Neuronal stem cell (in vitro differentiated cells): ENCODE measurements at regions not wholly inside any gene's neighbourhood (a gene's known extent, or its start where the extent isn't known, plus 50 kb on each side); places are given as distances from the start of the nearest gene placed in this dataset.

Source experiments
- DNase-seq: peaks from one replicate; pipeline ENCODE4 v3.0.0-alpha.2; 2013; ENCODE audit warnings: low spot score
- H2AFZ ChIP-seq: one replicate; pipeline ENCODE4 v1.6.1; 2013; ENCODE audit warnings: mild to moderate bottlenecking, low read length, inconsistent platforms
- H2AK5ac ChIP-seq: 2 replicates; pipeline ENCODE4 v1.6.1; 2013; ENCODE audit warnings: low read depth, mild to moderate bottlenecking, inconsistent platforms, low read length, moderate library complexity, mixed read lengths
- H2BK120ac ChIP-seq: 2 replicates; pipeline ENCODE4 v1.6.1; 2013; ENCODE audit warnings: low read depth, mild to moderate bottlenecking, inconsistent platforms, low read length, moderate library complexity, mixed read lengths
- H2BK12ac ChIP-seq: one replicate; pipeline ENCODE4 v1.6.1; 2013; ENCODE audit warnings: low read length, inconsistent platforms
- H2BK15ac ChIP-seq: 2 replicates; pipeline ENCODE4 v1.6.1; 2013; ENCODE audit warnings: mild to moderate bottlenecking, low read length, inconsistent platforms, mixed read lengths
- H2BK5ac ChIP-seq: one replicate; pipeline ENCODE4 v1.6.1; 2013; ENCODE audit warnings: inconsistent platforms, mild to moderate bottlenecking, low read length, moderate library complexity
- H3K14ac ChIP-seq: one replicate; pipeline ENCODE4 v1.6.1; 2013; ENCODE audit warnings: low read length, inconsistent platforms
- H3K18ac ChIP-seq: 2 replicates; pipeline ENCODE4 v1.6.1; 2013; ENCODE audit warnings: low read length, inconsistent platforms
- H3K23ac ChIP-seq: 2 replicates; pipeline ENCODE4 v1.6.1; 2013; ENCODE audit warnings: low read depth, mild to moderate bottlenecking, mixed read lengths, low read length, inconsistent platforms; ENCODE audit not compliant: poor library complexity
- H3K27ac ChIP-seq: replicated peaks from 3 replicates; pipeline ENCODE4 v1.5.1; 2013; ENCODE audit warnings: low read length, inconsistent platforms
- H3K27me3 ChIP-seq, 3 experiments: 2 replicates each; pipeline ENCODE4 v1.6.1; 2013; ENCODE audit warnings: low read length in 3 of 3, mild to moderate bottlenecking in 2 of 3, inconsistent platforms in 1 of 3, low read depth in 1 of 3, mixed read lengths in 1 of 3, moderate library complexity in 1 of 3; ENCODE audit not compliant: control insufficient read depth in 3 of 3, insufficient read depth in 3 of 3
- H3K36me3 ChIP-seq, 2 donors: replicated peaks in 1 of 2; 2 replicates each; pipeline ENCODE4 v1.6.1; 2013; ENCODE audit warnings: low read length in 2 of 2; ENCODE audit not compliant: control insufficient read depth in 2 of 2, insufficient read depth in 2 of 2
- H3K4ac ChIP-seq: 2 replicates; pipeline ENCODE4 v1.6.1; 2013; ENCODE audit warnings: inconsistent platforms, mild to moderate bottlenecking, low read length, moderate library complexity
- H3K4me1 ChIP-seq, 2 donors: 1 replicate in 1 of 2; 2 replicates in 1 of 2; pipeline ENCODE4 v1.6.1; 2013; ENCODE audit warnings: low read length in 2 of 2, low read depth in 1 of 2; ENCODE audit not compliant: control insufficient read depth in 2 of 2, insufficient read depth in 1 of 2
- H3K4me2 ChIP-seq: one replicate; pipeline ENCODE4 v1.6.1; 2013; ENCODE audit warnings: mild to moderate bottlenecking, low read length, inconsistent platforms; ENCODE audit not compliant: insufficient read depth, poor library complexity, severe bottlenecking
- H3K4me3 ChIP-seq, 2 donors: 2 replicates each; pipeline ENCODE4 v1.5.1; 2013; ENCODE audit warnings: low read length in 2 of 2, mild to moderate bottlenecking in 2 of 2, inconsistent platforms in 1 of 2, moderate library complexity in 1 of 2
- H3K79me1 ChIP-seq: one replicate; pipeline ENCODE4 v1.6.1; 2013; ENCODE audit warnings: low read depth, mild to moderate bottlenecking, inconsistent platforms, low read length, moderate library complexity
- H3K9ac ChIP-seq: one replicate; pipeline ENCODE4 v1.6.1; 2013; ENCODE audit warnings: mild to moderate bottlenecking, low read depth, low read length, inconsistent platforms; ENCODE audit not compliant: poor library complexity
- H3K9me3 ChIP-seq, 2 donors: replicated peaks in 1 of 2; 2 replicates each; pipeline versions ENCODE3 to v1.6.1; 2013; ENCODE audit warnings: low read length in 2 of 2, mild to moderate bottlenecking in 2 of 2, inconsistent platforms in 1 of 2, low read depth in 1 of 2, mixed read lengths in 1 of 2, moderate library complexity in 1 of 2; ENCODE audit not compliant: control insufficient read depth in 2 of 2, insufficient read depth in 1 of 2
- H4K8ac ChIP-seq: one replicate; pipeline ENCODE4 v1.6.1; 2013; ENCODE audit warnings: low read depth, mild to moderate bottlenecking, inconsistent platforms, low read length, moderate library complexity
- H4K91ac ChIP-seq: one replicate; pipeline ENCODE4 v1.6.1; 2013; ENCODE audit warnings: low read length, low read depth, mild to moderate bottlenecking, inconsistent platforms; ENCODE audit not compliant: poor library complexity
- WGBS, 2 donors: extraction: QIAGEN DNeasy Blood & Tissue Kit; methylation state at CpG; one replicate each; pipeline ENCODE4 v1.1.7; 2013; ENCODE audit warnings: missing lambda C conversion rate in 2 of 2, mixed read lengths in 1 of 2; ENCODE audit not compliant: insufficient read length in 2 of 2, insufficient replicate concordance in 1 of 2; ENCODE audit errors: extremely low coverage in 2 of 2; 5-methylcytosine and 5-hydroxymethylcytosine counted together

DNA sequence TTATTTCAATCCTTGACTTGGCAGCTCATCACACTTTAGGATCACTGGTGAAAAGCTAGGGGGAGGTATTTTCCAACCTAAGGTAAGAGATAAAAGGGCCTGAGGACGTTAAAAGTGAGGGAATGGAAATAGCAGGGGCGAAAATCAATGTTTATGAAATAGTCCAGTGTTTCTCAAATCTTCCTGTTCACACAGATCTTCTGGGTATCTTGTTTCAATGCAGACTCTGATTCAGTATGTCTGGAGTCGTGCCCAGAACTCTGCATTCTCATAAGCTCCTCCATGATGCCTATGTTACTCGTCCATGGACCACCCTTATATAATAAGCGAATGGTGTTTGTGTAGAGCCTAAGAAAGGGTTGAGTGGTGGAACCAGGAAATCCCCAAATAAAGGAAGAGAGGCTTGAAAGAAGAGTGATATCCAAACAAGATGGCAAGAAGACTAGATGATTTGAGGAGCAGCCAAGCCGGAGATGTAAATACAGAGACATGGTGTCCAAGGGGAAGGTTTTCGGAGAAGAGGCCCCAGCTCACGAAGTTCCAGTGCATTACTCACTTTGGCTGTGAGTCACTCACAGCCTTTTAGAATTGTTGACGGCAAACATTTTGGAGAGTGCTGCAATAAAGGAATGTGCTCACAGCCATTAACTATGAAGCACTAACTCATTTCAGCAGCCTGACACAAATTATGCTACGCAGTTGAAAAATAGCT lies 215.6 kb upstream of the PPARGC1A start:
- no peak overlapping the region for H3K18ac ChIP-seq
- no CpG with 5 or more reads among the region's 10 CpGs for WGBS, 2 donors
- no peak for DNase-seq

GRCh38 chr4:24104158-24104565 lies 214.3 kb upstream of the PPARGC1A start:
- no CpG with 5 or more reads among the region's 6 CpGs for WGBS, 2 donors
- peaks cover 0 to 2% of the 10 kb centered on the region in 2 donors for H3K4me1 ChIP-seq
- H3K18ac ChIP-seq = no peak overlapping the region

More for the DNA sequence above, 215.6 kb upstream of the PPARGC1A start:
- peaks cover 0 to 2% of the 10 kb centered on the region in 2 donors for H3K4me1 ChIP-seq
- no peaks in the 10 kb centered on the region for H3K9me3 ChIP-seq
- H4K91ac ChIP-seq = no peak overlapping the region
- no peak overlapping the region for H4K8ac ChIP-seq
- H2BK15ac ChIP-seq = no peak overlapping the region
- H3K4me2 ChIP-seq = no peak overlapping the region
- H3K14ac ChIP-seq = no peak overlapping the region
- H3K4ac ChIP-seq = no peak overlapping the region
- no peak overlapping the region for H2AFZ ChIP-seq
- H3K27ac ChIP-seq = no peak overlapping the region
- H3K27me3 ChIP-seq = no peaks in the 10 kb centered on the region
- H3K79me1 ChIP-seq = no peaks in the 10 kb centered on the region
- H2BK120ac ChIP-seq = no peak overlapping the region
- H3K23ac ChIP-seq = no peak overlapping the region
- no peaks in the 10 kb centered on the region for H3K36me3 ChIP-seq
- H2BK5ac ChIP-seq = no peak overlapping the region
- H2AK5ac ChIP-seq = no peak overlapping the region
- H3K4me3 ChIP-seq = no peak overlapping the region
- no peak overlapping the region for H2BK12ac ChIP-seq
- no peak overlapping the region for H3K9ac ChIP-seq

DNA sequence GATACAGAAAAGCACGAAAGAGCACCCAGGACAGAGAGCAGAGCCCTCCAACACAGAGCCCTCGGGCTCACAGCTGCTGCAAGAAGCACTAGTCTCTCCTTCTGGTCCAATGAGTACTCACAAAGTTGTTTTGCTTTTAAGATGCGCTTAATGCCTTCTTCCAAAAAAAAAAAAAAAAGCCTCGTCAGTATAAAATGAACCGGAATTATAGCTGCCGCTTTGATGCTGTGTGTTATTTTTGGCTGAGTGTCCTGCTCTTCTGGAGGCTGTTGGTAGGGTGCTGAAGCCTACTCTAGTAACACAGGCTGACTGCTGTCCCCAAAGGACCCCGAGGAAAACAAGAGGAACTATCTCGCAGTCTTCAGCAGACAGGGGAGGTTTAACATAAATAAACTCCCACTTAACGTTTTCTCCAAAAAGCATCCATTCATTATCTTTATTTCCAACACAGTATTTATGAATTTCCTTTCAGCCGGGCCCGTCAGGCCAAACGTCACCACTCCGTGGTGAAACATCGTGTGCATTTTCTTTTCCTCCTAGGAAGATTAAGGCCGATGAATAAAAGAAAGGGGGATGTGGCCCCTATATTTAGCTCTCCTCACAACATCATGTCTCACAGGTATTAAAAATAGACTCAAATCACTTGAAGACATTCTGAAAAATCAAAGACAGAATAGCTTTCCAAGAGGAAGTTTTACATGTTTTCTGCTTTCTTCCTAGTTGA lies 213.7 kb upstream of the PPARGC1A start:
- WGBS, 2 donors = 100% methylated on average over 1 of the region's 15 CpGs; no CpG with 5 or more reads in 1 of the 2 donors
- Histone ChIP-seq H3K14ac (no peak overlapping the region), H3K23ac (no peak overlapping the region), H2AFZ (no peak overlapping the region), H2BK5ac (no peak overlapping the region), H3K4me2 (no peak overlapping the region), H2AK5ac (no peak overlapping the region), H4K8ac (no peak overlapping the region), H3K4ac (no peak overlapping the region), H3K9me3 (no peaks in the 10 kb centered on the region), H2BK120ac (no peak overlapping the region), H3K36me3 (no peaks in the 10 kb centered on the region), H3K9ac (no peak overlapping the region), H2BK15ac (no peak overlapping the region), H3K27ac (no peak overlapping the region), H3K18ac (no peak overlapping the region), H2BK12ac (no peak overlapping the region), H3K27me3 (no peaks in the 10 kb centered on the region), H3K4me3 (no peak overlapping the region), H3K4me1 (peaks cover 0 to 2% of the 10 kb centered on the region in 2 donors), H3K79me1 (no peaks in the 10 kb centered on the region), H4K91ac (no peak overlapping the region)
- DNase-seq = no peak

More at GRCh38 chr4:24104158-24104565, 214.3 kb upstream of the PPARGC1A start:
- Histone ChIP-seq H3K27me3 (no peaks in the 10 kb centered on the region), H2BK15ac (no peak overlapping the region), H3K9me3 (no peaks in the 10 kb centered on the region), H2AFZ (no peak overlapping the region), H3K4me3 (no peak overlapping the region), H2BK120ac (no peak overlapping the region), H3K14ac (no peak overlapping the region), H2AK5ac (no peak overlapping the region), H3K36me3 (no peaks in the 10 kb centered on the region), H3K27ac (no peak overlapping the region), H3K4ac (no peak overlapping the region), H4K91ac (no peak overlapping the region), H2BK5ac (no peak overlapping the region), H3K23ac (no peak overlapping the region), H3K9ac (no peak overlapping the region), H3K4me2 (no peak overlapping the region), H2BK12ac (no peak overlapping the region), H3K79me1 (no peaks in the 10 kb centered on the region), H4K8ac (no peak overlapping the region)
- no peak for DNase-seq

DNA sequence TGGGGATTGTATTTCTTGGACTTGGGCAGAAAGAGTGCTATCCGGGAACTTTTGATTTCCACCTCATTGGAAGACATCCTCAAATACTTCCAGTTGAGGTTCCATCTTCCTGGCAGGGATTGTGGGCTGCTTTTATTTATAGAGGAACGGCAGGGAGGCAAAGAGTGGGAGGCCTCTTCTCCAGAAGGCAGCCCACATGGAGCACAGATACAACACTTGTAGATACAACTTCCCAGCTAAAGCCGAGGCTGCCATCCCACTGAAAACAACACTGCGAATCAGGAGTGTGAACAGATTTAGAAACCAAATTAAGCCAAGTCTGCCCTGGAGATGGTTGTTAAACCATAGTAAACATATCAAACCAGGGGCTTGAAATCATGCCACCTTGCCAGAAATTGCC lies 212.8 kb upstream of the PPARGC1A start:
- Histone ChIP-seq H3K4me1 (peaks cover 0 to 2% of the 10 kb centered on the region in 2 donors), H4K8ac (no peak overlapping the region), H3K4me2 (no peak overlapping the region), H2BK15ac (no peak overlapping the region), H3K79me1 (no peaks in the 10 kb centered on the region), H3K9ac (no peak overlapping the region), H4K91ac (no peak overlapping the region), H3K14ac (no peak overlapping the region), H3K9me3 (no peaks in the 10 kb centered on the region), H2BK120ac (no peak overlapping the region), H3K23ac (no peak overlapping the region), H2BK12ac (no peak overlapping the region), H3K18ac (no peak overlapping the region), H3K4me3 (no peak overlapping the region), H2AFZ (no peak overlapping the region), H3K4ac (no peak overlapping the region), H2BK5ac (no peak overlapping the region), H3K27ac (no peak overlapping the region), H3K36me3 (no peaks in the 10 kb centered on the region), H3K27me3 (no peaks in the 10 kb centered on the region), H2AK5ac (no peak overlapping the region)
- DNase-seq = no peak
- no CpG with 5 or more reads among the region's 4 CpGs for WGBS, 2 donors
